GM19035 (cell line): ENCODE measurements at regions not wholly inside any gene's neighbourhood (a gene's known extent, or its start where the extent isn't known, plus 50 kb on each side); places are given as distances from the start of the nearest gene placed in this dataset.
"Not testable (repeated sequence)": the region's sequence is repeated elsewhere in the genome, so short reads cannot be mapped to it uniquely, and the experiment has no call there.

Source experiments
- ATAC-seq: cut with Tn5 transposase; IDR thresholded peaks from one replicate; pipeline ENCODE4 v1.9.1; 2021; ENCODE audit not compliant: unreplicated experiment

- peak; percentile 82 for ATAC-seq
These were observed 62.6 kb upstream of the CDR2 start for GRCh38 chr16:22436823-22437652.

GRCh38 chr16:22436326-22436822 is 62.0 kb upstream of the CDR2 start:
- peak; percentile 34 for ATAC-seq

- not testable (repeated sequence) for ATAC-seq
These were observed 56.9 kb upstream of the CDR2 start for GRCh38 chr16:22431314-22431713.

- ATAC-seq = no peak
These were observed 54.2 kb upstream of the CDR2 start for GRCh38 chr16:22428654-22429053.

- ATAC-seq = no peak
These were observed 53.1 kb upstream of the CDR2 start for GRCh38 chr16:22427556-22427955.

- no peak for ATAC-seq
These were observed 51.4 kb upstream of the CDR2 start for GRCh38 chr16:22425847-22426246.

GRCh38 chr16:22425036-22425801 is 50.8 kb upstream of the CDR2 start:
- no peak for ATAC-seq

- no peak for ATAC-seq
These were observed 49.9 kb upstream of the CDR2 start for GRCh38 chr16:22424161-22424937.
